Heart left ventricle (tissue), 13 donors: ENCODE measurements at regions not wholly inside any gene's neighbourhood (a gene's known extent, or its start where the extent isn't known, plus 50 kb on each side); places are given as distances from the start of the nearest gene placed in this dataset.

Experiments used
- CTCF ChIP-seq, 12 donors: fragments of 200-600 bp; sonication (generic) in 4 of 12; IDR thresholded peaks; one replicate each; pipeline versions ENCODE4 v1.5.0 to v1.8.0; 2018 to 2022; ENCODE audit warnings: antibody characterized with exemption in 12 of 12, mild to moderate bottlenecking in 5 of 12
- POLR2A ChIP-seq, 2 donors: fragments of 450-650 bp; IDR thresholded peaks; one replicate each; pipeline ENCODE4 v1.6.1; 2017; ENCODE audit warnings: antibody characterized with exemption in 2 of 2, mild to moderate bottlenecking in 2 of 2, moderate library complexity in 2 of 2
- donor health status: ischemic (EF 13 %, LVEDD 7.1; RV severe dilation, severe dysfunction).
- donor health status: DM: no; HTN: yes; CAD: no.
- donor health status: DM: no; HTN: no; CAD: no.
- donor health status: ischemic (EF 25% LVEDD 6.9; RV normal size, moderate dysfunction).
- donor health status: ischemic (EF 25% LVEDD 5.7; RV mildly dilated, moderate dysfunction).
- donor health status: ischemic (EF 35%, LVEDD 5.7; RV mildly dilated, moderate dysfunction).
- donor health status: nonischemic (EF 11% LVEDD 7.7; RV severe dilation, severe dysfunction).
- donor health status: DM: yes; HTN: yes; CAD: no.
- donor health status: PGD.
- donor health status: ischemic (EF 29% LVEDD 5.4; RV normal size, mild dysfunction).
- donor health status: nonischemic (EF 23%, LVEDD 6.1; RV moderate dilation, normal function).

GRCh38 chr4:127448986-127449385 is 183.8 kb upstream of the INTU start:
- TF ChIP-seq CTCF (IDR thresholded peaks at IDR 0.05) (no peak), POLR2A (IDR thresholded peaks at IDR 0.05) (no peak)
